Colonic mucosa (tissue), 4 donors: ENCODE measurements at regions not wholly inside any gene's neighbourhood (a gene's known extent, or its start where the extent isn't known, plus 50 kb on each side); places are given as distances from the start of the nearest gene placed in this dataset.

Experiments
- DNase-seq: peaks from one replicate; pipeline ENCODE4 v3.0.0-alpha.2; 2020
- H3K27ac ChIP-seq: fragments of 200-600 bp; one replicate; pipeline ENCODE4 v1.8.0; 2021
- H3K27me3 ChIP-seq: fragments of 200-600 bp; one replicate; pipeline ENCODE4 v1.8.0; 2021
- H3K36me3 ChIP-seq: fragments of 200-600 bp; one replicate; pipeline ENCODE4 v1.8.0; 2021
- H3K4me1 ChIP-seq: fragments of 200-600 bp; one replicate; pipeline ENCODE4 v1.8.0; 2021; ENCODE audit warnings: mild to moderate bottlenecking
- H3K4me3 ChIP-seq: fragments of 200-600 bp; one replicate; pipeline ENCODE4 v1.8.0; 2021
- H3K9ac ChIP-seq, 2 donors: one replicate each; pipeline ENCODE4 v1.7.0; 2013; ENCODE audit warnings: control low read depth in 2 of 2, low read depth in 2 of 2, low read length in 2 of 2
- H3K9me3 ChIP-seq: fragments of 200-600 bp; one replicate; pipeline ENCODE4 v1.8.0; 2021
- CTCF ChIP-seq: fragments of 200-600 bp; IDR thresholded peaks from one replicate; pipeline ENCODE4 v1.8.0; 2022; ENCODE audit warnings: antibody characterized with exemption, mild to moderate bottlenecking
- intact Hi-C: fragments of 100-400 bp; cut with DNase I; formaldehyde crosslinking; loops from one replicate; pipeline ENCODE4 v1.14.1; 2022
- donor health status: healthy.
- donor health status: DM: no; HTN: no; CAD: no.
- donor health status: DM: no; HTN: no; CAD: no.

GRCh38 chr10:129136951-129137350 lies 330.1 kb upstream of the MGMT start:
- TF ChIP-seq CTCF: no peak
- Histone ChIP-seq H3K27me3 (no peaks in the 10 kb centered on the region), H3K4me3 (no peak overlapping the region), H3K9me3 (no peaks in the 10 kb centered on the region), H3K36me3 (no peaks in the 10 kb centered on the region), H3K27ac (no peak overlapping the region), H3K4me1 (no peaks in the 10 kb centered on the region), H3K9ac (no peak overlapping the region)
- intact Hi-C loops: no loop called here
- DNase-seq: no peak

- intact Hi-C loops: no loop called here
- Histone ChIP-seq H3K9me3 (no peaks in the 10 kb centered on the region), H3K4me3 (no peak overlapping the region), H3K27me3 (no peaks in the 10 kb centered on the region), H3K27ac (no peak overlapping the region), H3K4me1 (no peaks in the 10 kb centered on the region), H3K9ac (no peak overlapping the region), H3K36me3 (no peaks in the 10 kb centered on the region)
- no peak for DNase-seq
- no peak for TF ChIP-seq CTCF
Measured at GRCh38 chr10:129140921-129141885, 325.8 kb upstream of the MGMT start.

- no peak overlapping the region for H3K27ac ChIP-seq
- H3K9me3 ChIP-seq: no peaks in the 10 kb centered on the region
- no peaks in the 10 kb centered on the region for H3K4me1 ChIP-seq
- H3K36me3 ChIP-seq: no peaks in the 10 kb centered on the region
- no peak for TF ChIP-seq CTCF
- H3K27me3 ChIP-seq: no peaks in the 10 kb centered on the region
- intact Hi-C loops: no loop called here
- H3K4me3 ChIP-seq: no peak overlapping the region
- no peak overlapping the region for H3K9ac ChIP-seq
- no peak for DNase-seq
Measured at GRCh38 chr10:129151281-129151680, 315.8 kb upstream of the MGMT start.

DNA sequence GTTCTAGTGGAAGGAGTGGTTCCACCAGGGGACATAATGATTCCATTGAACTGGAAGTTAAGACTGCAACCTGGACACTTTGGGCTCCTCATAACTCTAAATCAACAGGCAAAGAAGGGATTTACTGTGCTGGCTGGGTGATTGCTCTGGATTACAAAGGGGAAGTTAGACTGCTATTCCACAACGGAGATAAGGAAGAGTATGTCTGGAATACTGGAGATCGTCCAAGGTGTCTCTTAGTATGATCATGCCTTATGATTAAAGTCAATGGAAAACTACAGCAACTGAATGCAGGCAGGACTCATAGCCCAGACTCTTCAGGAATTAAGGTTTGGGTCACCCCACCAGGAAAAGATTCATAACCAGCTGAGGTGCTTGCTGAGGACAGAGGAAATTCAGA lies 310.6 kb upstream of the MGMT start:
- no peak overlapping the region for H3K9ac ChIP-seq
- no peaks in the 10 kb centered on the region for H3K9me3 ChIP-seq
- H3K27me3 ChIP-seq: no peaks in the 10 kb centered on the region
- no peak for TF ChIP-seq CTCF
- intact Hi-C loops: no loop called here
- no peak overlapping the region for H3K27ac ChIP-seq
- no peaks in the 10 kb centered on the region for H3K36me3 ChIP-seq
- DNase-seq: no peak
- no peaks in the 10 kb centered on the region for H3K4me1 ChIP-seq
- no peak overlapping the region for H3K4me3 ChIP-seq

DNA sequence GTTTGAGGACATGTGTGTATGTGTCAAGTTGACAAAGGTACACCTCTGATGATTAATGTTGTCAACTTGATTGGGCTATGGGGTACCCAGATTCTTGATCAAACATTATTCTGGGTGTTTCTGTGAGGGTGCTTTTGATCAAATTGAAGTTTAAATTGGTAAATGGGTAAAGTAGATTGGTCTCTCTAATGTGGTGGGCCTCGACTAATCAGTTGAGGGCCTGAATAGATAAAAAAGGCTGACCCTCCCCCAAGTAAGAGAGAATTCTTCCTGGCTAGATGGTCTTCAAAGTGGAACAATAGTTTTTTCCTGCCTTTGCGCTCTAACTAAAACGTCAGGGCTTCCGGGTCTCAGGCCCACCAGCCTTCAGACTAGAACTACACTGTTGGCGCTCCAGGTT lies 309.9 kb upstream of the MGMT start:
- Histone ChIP-seq H3K36me3 (no peaks in the 10 kb centered on the region), H3K9ac (no peak overlapping the region), H3K9me3 (no peaks in the 10 kb centered on the region), H3K27me3 (no peaks in the 10 kb centered on the region), H3K4me3 (no peak overlapping the region), H3K4me1 (no peaks in the 10 kb centered on the region), H3K27ac (no peak overlapping the region)
- no peak for DNase-seq
- TF ChIP-seq CTCF: no peak
- intact Hi-C loops: no loop called here
